GM13977 (cell line): ENCODE measurements at regions not wholly inside any gene's neighbourhood (a gene's known extent, or its start where the extent isn't known, plus 50 kb on each side); places are given as distances from the start of the nearest gene placed in this dataset.

Experiments used
- DNase-seq: peaks from one replicate; pipeline ENCODE4 v3.0.0; 2012; ENCODE audit warnings: low spot score
- in situ Hi-C: fragments of 300-500 bp; cut with MboI; formaldehyde crosslinking; loops from one replicate; pipeline ENCODE4 v1.12.0; 2022; ENCODE audit warnings: low sequenced_read_pairs, low pct_unique_long_range_greater_than_20kb, mixed read lengths, inconsistent platforms; ENCODE audit not compliant: unreplicated experiment
- TF ChIP-seq, protein P1 (sequence below): IDR thresholded peaks from 2 replicates; pipeline ENCODE4 v1.5.1; 2012; ENCODE audit warnings: mild to moderate bottlenecking, control low read depth; ENCODE audit not compliant: insufficient read depth; ENCODE audit errors: extremely low read depth, missing control alignments

GRCh38 chr21:41581592-41582228, 73.8 kb upstream of the TMPRSS2 start:
- no peak for DNase-seq
- in situ Hi-C loops: no loop called here
- TF ChIP-seq, protein P1, sequence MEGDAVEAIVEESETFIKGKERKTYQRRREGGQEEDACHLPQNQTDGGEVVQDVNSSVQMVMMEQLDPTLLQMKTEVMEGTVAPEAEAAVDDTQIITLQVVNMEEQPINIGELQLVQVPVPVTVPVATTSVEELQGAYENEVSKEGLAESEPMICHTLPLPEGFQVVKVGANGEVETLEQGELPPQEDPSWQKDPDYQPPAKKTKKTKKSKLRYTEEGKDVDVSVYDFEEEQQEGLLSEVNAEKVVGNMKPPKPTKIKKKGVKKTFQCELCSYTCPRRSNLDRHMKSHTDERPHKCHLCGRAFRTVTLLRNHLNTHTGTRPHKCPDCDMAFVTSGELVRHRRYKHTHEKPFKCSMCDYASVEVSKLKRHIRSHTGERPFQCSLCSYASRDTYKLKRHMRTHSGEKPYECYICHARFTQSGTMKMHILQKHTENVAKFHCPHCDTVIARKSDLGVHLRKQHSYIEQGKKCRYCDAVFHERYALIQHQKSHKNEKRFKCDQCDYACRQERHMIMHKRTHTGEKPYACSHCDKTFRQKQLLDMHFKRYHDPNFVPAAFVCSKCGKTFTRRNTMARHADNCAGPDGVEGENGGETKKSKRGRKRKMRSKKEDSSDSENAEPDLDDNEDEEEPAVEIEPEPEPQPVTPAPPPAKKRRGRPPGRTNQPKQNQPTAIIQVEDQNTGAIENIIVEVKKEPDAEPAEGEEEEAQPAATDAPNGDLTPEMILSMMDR: no peak

DNA sequence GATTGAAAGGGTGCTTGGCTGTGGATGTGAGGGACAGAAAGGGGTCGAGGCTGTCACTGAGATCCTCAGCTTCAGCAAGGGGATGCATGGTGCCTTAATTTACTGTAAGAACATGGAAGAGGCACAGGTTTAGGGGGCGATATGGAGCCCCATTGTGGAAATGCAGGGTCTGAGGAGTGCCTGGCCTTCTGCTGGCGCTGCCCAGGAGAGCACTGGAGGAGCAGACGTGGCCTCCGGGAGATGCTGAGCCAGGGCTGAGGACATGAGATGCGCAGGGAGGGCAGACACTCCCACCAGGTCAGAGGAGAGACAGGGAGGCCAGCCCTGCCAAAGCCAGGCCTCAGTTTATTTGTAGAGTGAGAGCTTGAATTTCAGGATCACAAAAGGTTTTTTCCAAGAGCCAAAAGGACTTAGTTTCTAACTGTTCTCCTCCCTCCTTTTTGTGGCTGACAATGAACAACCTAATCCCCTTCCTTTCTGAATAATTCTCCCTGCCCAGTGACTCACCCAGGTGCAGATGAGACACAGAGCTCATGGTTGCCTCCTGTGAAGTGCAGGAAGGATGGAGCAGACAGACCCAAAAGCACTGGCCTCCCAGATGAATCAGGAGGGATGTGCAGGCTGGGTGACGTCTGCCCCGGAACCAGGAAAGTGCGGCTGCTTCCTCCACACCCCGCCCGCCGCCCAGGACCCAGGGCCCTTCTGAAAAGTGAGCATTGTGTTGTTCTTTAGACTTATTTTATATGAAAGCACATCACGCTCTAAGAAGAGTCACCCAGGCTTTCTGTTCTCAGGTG, 73.0 kb upstream of the TMPRSS2 start:
- in situ Hi-C loops: no loop called here
- no peak for DNase-seq
- TF ChIP-seq, protein P1: no peak

DNA sequence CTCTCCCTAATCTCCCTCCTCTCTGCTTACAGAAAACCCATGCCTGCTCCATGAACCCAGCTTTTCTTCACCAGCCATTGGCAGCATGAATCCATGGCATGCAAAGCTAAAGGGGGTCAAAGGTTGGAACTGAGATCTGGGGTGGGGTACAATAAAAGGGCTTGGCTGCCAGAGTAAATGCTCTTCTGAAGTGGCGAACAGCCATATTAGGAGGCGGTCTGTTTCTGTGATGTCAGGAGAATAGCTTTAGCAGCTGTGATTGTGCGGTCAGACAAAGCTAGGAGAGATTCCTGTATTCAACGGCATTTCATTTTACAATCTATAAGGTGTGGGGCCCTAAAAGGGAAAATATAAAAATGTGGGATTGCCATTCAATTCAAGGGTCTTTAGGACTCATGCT, 71.7 kb upstream of the TMPRSS2 start:
- no peak for DNase-seq
- in situ Hi-C loops: no loop called here
- TF ChIP-seq, protein P1: no peak

DNA sequence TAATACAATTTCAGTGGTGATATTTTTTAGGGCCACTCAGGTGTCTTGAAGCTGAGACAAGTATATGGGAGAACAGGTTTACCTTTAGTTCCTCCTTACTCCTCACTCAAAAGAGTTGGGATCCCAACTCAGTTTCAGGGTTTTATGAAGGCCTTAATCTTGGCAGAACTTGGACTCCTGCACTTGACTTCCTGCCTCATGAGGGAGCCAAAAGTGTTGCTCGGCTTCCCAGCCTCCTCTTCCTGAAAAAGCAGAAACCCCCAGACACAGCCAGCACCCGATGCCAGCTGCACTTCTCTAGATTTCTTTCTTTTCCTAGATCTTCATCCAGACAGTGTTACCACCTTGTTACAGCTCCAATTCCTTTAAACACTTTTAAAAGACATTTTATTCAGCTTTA, 70.8 kb upstream of the TMPRSS2 start:
- in situ Hi-C loops: no loop called here
- TF ChIP-seq, protein P1: no peak
- no peak for DNase-seq

- TF ChIP-seq, protein P1: no peak
These were observed 70.1 kb upstream of the TMPRSS2 start for GRCh38 chr21:41578083-41578482.

DNA sequence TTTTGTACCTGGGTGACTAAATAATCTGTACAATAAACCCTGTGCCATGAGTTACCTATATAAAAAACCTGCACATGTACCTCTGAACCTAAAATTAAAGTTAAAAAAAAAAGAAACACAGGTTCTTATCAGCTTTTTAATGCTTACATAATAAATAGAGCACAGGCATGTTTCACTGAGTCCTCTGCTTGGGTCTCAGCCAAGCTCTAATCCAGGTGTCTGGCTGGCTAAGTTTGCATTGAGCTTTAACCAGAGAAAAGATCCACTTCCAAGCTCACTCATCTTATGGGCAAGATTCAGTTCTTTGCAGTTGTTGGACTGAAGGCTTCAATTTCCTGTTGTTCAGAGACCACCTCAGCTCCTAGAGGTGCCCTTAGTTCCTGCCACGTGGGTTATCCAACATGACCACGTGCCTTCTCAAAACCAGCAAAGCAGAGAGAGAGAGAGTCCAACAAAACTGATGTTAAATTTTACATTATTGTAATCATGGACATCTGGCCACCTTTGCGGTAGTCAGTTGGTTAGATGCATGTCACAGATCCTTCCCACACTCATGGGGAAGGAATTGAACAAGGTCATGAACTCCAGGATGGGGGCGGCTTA, 68.2 kb upstream of the TMPRSS2 start:
- in situ Hi-C loops: no loop called here
- TF ChIP-seq, protein P1: no peak
- no peak for DNase-seq

More at GRCh38 chr21:41578083-41578482, 70.1 kb upstream of the TMPRSS2 start:
- in situ Hi-C loops: no loop called here
- no peak for DNase-seq
